NCI-H128 (cell line): ENCODE measurements at regions not wholly inside any gene's neighbourhood (a gene's known extent, or its start where the extent isn't known, plus 50 kb on each side); places are given as distances from the start of the nearest gene placed in this dataset.
"Not testable (repeated sequence)": the region's sequence is repeated elsewhere in the genome, so short reads cannot be mapped to it uniquely, and the experiment has no call there.

Source experiments
- DNase-seq: peaks from one replicate; lab custom pipeline; 2025; ENCODE audit not compliant: unreplicated experiment; lab: John Stamatoyannopoulos, UW

GRCh38 chr1:117314951-117315350 lies 52.3 kb upstream of the MAN1A2 start:
- DNase-seq, result not testable (repeated sequence)

- DNase-seq, result no peak
Measured at GRCh38 chr1:117313555-117313954, 53.7 kb upstream of the MAN1A2 start.

GRCh38 chr1:117312453-117313138 lies 54.7 kb upstream of the MAN1A2 start:
- no peak for DNase-seq

- DNase-seq, result no peak
Measured at GRCh38 chr1:117308311-117308916, 58.8 kb upstream of the MAN1A2 start.

GRCh38 chr1:117301901-117302300 lies 65.3 kb upstream of the MAN1A2 start:
- DNase-seq, result no peak

- DNase-seq, result not testable (repeated sequence)
Measured at GRCh38 chr1:117300183-117300582, 67.1 kb upstream of the MAN1A2 start.

GRCh38 chr1:117295001-117295400 lies 72.2 kb upstream of the MAN1A2 start:
- no peak for DNase-seq

- DNase-seq, result no peak
Measured at GRCh38 chr1:117290890-117291289, 76.4 kb upstream of the MAN1A2 start.

- DNase-seq, result no peak
Measured at GRCh38 chr1:117289316-117289870, 77.9 kb upstream of the MAN1A2 start.

- DNase-seq, result no peak
Measured at GRCh38 chr1:117286562-117286961, 75.8 kb upstream of the VTCN1 start.

GRCh38 chr1:117286145-117286544 lies 75.4 kb upstream of the VTCN1 start:
- no peak for DNase-seq

GRCh38 chr1:117284399-117285215 lies 73.9 kb upstream of the VTCN1 start:
- peak; percentile 19 for DNase-seq

- no peak for DNase-seq
Measured at GRCh38 chr1:117278531-117278930, 67.8 kb upstream of the VTCN1 start.

GRCh38 chr1:117275055-117275454 lies 64.3 kb upstream of the VTCN1 start:
- no peak for DNase-seq

GRCh38 chr1:117271959-117272358 lies 61.2 kb upstream of the VTCN1 start:
- DNase-seq, result no peak

- DNase-seq, result no peak
Measured at GRCh38 chr1:117271129-117271528, 60.4 kb upstream of the VTCN1 start.

- no peak for DNase-seq
Measured at GRCh38 chr1:117270679-117271078, 60.0 kb upstream of the VTCN1 start.

GRCh38 chr1:117268535-117269455 lies 58.1 kb upstream of the VTCN1 start:
- no peak for DNase-seq

- DNase-seq, result no peak
Measured at GRCh38 chr1:117267232-117267774, 56.6 kb upstream of the VTCN1 start.

- DNase-seq, result no peak
Measured at GRCh38 chr1:117262976-117263375, 52.2 kb upstream of the VTCN1 start.
